NCI-H1105 treated with DMSO at 0.1 percent for 48 hours (cell line): ENCODE measurements at regions not wholly inside any gene's neighbourhood (a gene's known extent, or its start where the extent isn't known, plus 50 kb on each side); places are given as distances from the start of the nearest gene placed in this dataset.
"Not testable (repeated sequence)": the region's sequence is repeated elsewhere in the genome, so short reads cannot be mapped to it uniquely, and the experiment has no call there.

Experiments used
- DNase-seq: peaks from one replicate; lab custom pipeline; 2025; lab: John Stamatoyannopoulos, UW

GRCh38 chr10:45250694-45251075, 64.7 kb downstream of the OR13A1 start:
- not testable (repeated sequence) for DNase-seq
